ENCODE measurements at regions not wholly inside any gene's neighbourhood (a gene's known extent, or its start where the extent isn't known, plus 50 kb on each side); places are given as distances from the start of the nearest gene placed in this dataset.

DNA sequence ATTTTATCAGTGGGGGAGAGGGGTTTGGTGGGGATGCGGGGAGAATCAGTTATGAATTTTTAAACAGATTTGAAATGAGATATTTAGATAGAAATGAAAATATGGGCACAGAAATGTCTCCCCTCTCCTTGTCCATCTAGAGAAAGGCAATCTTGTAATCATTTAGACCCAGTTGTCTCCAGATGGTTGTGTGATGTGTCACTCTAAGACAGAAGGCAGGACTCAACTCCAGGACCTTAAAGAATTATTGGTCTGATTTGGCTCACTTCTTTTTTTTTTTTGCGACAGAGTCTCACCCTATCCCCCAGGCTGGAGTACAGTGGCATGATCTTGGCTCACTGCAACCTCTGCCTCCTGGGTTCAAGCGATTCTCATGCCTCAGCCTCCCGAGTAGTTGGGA lies 77.2 kb downstream of the EOMES start:
- TF ChIP-seq, protein P1, sequence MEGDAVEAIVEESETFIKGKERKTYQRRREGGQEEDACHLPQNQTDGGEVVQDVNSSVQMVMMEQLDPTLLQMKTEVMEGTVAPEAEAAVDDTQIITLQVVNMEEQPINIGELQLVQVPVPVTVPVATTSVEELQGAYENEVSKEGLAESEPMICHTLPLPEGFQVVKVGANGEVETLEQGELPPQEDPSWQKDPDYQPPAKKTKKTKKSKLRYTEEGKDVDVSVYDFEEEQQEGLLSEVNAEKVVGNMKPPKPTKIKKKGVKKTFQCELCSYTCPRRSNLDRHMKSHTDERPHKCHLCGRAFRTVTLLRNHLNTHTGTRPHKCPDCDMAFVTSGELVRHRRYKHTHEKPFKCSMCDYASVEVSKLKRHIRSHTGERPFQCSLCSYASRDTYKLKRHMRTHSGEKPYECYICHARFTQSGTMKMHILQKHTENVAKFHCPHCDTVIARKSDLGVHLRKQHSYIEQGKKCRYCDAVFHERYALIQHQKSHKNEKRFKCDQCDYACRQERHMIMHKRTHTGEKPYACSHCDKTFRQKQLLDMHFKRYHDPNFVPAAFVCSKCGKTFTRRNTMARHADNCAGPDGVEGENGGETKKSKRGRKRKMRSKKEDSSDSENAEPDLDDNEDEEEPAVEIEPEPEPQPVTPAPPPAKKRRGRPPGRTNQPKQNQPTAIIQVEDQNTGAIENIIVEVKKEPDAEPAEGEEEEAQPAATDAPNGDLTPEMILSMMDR (IDR thresholded peaks at IDR 0.05): no peak
- no peak for TF ChIP-seq POLR2A (IDR thresholded peaks at IDR 0.05)

All from Peyer's patch (tissue), 4 donors.